ENCODE measurements at regions not wholly inside any gene's neighbourhood (a gene's known extent, or its start where the extent isn't known, plus 50 kb on each side); places are given as distances from the start of the nearest gene placed in this dataset.
"Not testable (repeated sequence)": the region's sequence is repeated elsewhere in the genome, so short reads cannot be mapped to it uniquely, and the experiment has no call there.

DNA sequence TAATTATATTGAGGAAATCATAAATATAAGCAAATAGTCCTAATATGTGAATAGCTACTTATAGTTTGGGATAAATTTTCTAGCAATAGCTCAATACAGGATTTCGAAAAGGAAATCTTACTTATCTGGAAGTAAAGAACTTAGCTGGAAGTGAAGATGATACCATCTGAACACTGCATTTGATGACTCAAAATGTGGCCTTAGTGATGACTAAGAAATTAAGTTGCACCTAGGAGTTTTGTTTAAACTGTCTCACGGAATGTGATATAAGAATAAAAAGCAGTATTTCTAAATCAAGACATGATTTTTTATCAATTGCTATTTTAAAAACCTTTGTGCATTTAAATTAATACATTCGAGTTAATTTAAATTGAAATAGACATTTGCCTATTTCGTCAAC lies 91.2 kb downstream of the EOMES start:
- peak; percentile 66 for DNase-seq (ENCODE audit: low read depth)

DNA sequence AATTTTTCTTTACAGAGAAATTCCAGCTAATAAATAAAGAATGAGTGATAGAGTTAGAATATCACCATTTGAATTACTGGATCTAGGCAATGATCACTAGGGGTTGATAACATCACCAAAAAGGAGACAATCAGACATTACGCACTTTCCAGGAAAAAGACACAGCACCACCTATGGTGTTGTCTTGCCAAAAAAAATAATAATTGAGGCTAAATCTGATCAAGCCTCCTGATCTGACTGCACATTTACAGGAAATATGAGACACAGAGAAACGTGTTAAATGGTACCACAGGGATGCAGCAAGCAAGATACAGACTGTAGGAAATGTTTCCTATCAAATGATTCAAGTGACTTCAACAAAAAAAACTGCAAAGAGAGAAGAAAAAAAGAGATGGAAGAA lies 92.8 kb downstream of the EOMES start:
- no peak for DNase-seq (ENCODE audit: low read depth)

DNA sequence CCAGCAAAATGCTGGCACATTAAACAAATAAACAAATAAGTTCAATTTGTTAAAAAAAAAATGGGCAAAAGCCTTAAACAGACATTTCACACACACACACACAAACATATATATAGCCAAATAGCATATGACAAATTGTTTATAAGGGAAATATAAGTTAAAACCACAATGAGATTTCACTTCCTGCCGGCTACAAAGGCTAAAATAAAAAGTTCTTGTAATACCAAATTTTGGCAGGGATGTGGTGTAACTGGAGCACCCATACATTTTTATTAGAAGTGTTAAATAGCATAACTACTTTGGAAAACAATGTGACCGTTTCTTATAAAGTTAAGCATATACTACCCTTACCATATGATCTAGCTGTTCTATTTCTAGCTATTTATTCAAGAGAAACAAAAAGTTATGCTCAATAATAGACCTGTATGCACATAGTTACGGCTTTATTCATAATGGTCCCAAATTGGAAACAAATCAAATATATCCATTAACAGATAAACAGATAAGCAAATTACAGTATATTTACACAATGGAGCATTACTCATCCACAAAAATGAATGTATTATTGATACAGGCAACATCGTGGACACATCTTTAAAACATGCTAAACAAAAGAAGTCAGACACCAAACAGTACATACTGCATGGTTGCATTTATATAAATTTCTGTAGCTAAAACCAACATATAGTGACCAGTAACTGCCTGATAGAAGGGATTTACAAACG lies 93.9 kb downstream of the EOMES start:
- DNase-seq (ENCODE audit: low read depth) = no peak

DNA sequence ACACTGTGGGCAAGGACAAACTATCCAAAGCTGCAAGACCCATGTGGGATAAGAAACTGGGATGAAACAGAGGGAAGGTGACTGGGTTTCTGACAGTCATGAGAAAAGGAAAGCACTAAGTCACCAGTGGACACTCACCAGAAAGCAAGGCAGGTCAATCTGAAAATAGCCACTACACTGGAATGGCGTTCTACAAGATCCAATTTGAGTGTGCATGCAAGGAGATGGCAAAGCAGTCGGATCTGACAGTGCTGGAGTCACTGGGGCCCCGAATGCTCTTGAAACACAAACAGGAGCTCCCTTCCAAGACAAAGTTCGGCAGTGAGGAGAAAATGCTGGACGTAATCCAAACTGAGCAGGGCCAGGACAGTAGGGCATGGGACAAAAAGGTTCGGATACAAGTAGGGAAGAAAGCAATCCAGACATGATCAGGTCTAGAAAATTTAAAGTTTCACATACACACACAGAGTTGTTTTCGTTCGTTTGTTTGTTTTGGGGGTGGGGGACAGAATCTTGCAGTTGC lies 95.5 kb downstream of the EOMES start:
- DNase-seq (ENCODE audit: low read depth) = no peak

DNA sequence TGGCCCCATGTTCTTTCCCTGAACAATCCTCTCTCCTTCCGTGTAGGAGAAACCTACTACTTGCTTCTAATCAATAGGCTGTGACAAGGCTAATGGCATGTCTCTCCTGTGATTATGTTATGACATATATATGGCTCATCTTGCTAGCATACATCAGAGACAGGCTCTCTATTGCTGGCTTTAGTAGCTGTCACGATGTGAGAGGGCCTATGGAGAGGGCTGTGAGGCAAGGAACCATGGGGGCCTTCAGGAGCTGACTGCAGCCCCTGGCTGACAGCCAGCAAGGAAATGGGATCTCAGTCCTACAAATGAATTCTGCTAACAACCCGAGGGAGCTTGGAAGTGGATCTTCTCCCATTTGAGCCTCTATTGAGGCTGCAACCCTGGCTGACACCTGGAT lies 96.3 kb downstream of the EOMES start:
- DNase-seq (ENCODE audit: low read depth) = no peak

DNA sequence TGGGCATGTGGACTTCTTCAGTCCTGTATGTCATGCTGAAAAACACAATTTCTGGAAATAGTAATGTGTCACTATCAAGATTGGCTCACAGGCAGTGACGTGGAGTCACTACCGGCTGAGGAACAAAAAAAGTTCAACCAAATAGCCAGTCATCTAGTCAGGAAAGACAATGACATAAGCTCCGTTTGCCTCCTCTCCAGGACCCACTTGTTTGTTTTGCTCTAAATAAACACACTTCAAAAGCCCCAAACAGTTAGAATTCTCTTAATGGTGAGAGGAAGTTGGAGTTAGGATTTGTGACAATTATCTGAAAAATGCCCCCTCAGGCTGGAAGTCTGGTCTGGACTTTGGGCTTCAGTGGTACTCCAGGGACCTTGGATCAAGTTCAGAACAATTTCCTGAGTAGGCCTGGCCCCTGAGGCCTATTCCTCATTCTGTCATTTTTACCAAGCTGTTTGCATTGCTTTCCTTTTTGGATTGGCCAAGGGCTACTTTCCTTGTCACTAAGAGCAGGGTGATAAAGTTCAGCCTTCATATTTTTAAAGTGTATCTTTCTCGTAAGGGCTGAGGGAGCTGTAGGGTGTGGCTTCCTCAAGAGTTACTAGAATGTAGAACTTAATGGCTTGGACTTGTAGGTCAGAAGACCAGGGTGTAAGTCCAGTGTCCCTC lies 98.9 kb downstream of the EOMES start:
- peak; percentile 86 for DNase-seq (ENCODE audit: low read depth)

DNA sequence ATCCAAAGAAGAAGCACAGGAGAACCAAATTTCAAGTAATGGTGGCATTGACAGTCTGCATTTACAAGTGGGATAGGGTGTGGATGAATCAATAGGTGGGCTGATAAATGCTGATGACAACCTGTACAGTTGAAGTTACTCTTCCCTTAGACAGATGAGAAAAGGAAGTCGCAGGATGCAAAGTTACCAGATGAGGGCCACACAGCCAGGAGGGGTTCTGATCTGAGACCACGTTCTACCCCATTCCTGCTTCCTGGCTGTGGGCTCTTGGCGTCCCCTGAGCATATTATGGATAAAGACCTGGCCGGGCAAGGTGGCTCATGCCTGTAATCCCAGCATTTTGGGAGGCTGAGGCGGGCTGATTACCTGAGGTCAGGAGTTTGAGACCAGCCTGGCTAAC lies 104.6 kb downstream of the EOMES start:
- DNase-seq (ENCODE audit: low read depth) = no peak

DNA sequence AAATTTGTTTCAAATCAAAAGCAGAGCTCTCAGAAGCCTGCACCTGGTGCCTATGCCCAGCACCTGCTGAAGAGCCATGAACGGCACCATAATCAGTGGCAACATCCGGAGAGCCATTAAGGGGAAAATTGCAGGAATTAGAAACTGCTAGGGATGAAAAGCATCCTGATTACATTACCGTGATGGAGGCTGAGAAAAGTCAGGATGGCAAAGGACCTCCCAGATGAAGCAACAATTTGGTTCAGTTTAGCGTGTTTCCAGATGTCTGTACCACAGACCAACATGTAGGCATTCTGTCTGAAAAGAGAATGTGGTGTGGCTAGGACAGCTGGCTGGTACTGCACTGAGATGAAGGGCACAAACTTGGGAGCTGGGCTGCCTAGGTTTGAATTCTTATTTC lies 106.1 kb downstream of the EOMES start:
- no peak for DNase-seq (ENCODE audit: low read depth)

DNA sequence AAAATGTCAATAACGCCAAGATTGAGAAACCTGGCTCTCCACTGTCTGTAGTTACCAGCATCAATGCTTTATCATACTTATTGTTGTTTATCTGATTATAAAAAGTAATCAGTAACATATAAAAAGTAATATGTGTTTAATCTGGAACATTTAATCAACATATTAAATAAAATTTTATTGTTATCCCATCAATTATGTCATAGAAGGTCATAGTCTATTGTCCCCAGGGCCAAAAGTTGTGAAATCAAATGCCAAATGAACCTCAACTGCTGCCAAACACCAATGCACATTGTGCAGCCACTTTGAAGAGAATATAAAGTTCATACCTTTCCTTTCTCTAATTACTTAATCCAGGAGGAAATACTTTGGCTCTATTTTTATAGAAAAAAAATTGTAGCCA lies 106.6 kb downstream of the EOMES start:
- no peak for DNase-seq (ENCODE audit: low read depth)

DNA sequence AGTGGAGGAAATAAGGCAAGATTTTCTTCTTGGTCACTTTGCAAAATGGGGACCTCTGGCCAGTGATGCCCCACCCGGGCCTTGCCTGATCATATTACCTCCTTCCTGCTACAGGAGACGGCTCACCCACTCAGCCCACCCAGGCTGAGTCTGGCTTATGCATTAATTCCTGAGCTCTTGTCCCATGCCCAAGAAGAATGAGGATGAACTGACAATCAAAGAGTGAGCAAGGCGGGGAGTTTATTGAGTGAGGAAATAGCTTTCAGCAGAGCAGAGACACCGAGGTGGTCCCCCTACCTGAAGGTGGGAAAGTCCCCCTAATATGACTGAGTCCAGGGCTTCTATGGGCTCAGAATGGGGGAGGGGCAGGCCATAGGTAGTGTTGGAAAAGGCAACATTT lies 107.5 kb downstream of the EOMES start:
- no peak for DNase-seq (ENCODE audit: low read depth)

DNA sequence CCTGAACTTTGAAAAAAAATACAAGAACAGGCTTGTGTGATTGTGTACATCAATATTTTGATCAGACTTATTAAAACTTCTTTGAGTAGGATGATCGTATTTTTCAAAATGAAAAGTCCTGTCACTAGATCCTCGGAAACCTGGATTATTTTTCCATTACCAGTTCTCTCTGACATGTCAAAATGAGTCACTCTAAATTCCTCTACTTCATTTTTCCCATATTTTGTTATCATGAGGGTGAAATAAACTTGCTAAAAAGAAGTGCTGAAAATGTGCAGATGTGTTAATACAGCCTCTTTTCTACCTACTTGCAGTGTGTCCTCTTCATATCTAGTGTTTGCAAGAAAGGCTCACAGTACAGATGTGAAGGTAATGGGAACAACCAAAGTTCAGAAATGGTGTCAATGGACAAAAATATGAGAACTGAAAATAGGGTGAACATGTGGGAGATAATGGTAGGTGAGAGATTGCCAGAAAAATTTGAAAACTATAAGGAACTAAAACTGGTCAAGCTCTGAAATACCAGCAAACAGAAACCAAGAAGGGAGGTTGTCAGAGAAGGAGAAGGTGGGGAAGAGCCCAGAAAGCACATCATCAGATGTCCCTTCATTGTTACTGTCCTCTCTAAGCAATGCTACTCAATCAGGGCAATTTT lies 108.2 kb downstream of the EOMES start:
- no peak for DNase-seq (ENCODE audit: low read depth)

DNA sequence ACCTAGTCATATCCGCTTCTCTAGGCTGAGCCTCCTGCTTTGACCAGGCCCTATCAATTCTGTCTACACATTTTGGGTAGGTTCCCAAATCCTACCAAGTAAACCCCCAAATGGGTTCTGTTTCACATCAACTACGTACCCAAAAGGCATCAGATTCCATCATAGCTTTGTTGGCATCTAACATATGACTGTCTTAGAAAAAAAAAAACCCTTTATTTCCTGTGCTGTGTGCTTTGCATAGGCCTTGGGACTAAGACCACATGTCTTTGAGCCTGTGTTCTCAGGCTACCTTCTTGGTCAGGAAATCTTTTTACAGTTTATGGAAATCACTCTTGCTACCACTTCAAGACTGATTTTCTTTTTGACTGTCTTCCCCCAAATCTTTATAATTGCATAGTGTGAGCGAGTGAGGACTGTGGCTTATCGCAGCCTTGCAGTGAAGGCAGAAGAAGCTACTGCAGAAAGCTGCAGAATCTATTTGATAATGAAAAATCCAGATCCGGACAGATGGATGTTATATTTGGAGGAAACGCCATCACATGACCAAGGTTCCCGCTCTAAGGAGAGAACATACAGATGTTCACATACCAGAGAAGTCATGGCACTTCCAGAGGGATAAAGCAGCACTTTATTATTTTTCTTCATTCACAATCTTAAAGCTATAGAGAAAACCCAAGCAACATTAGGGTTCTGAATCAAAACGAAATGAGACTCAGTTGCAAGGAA lies 111.2 kb downstream of the EOMES start:
- no peak for DNase-seq (ENCODE audit: low read depth)

DNA sequence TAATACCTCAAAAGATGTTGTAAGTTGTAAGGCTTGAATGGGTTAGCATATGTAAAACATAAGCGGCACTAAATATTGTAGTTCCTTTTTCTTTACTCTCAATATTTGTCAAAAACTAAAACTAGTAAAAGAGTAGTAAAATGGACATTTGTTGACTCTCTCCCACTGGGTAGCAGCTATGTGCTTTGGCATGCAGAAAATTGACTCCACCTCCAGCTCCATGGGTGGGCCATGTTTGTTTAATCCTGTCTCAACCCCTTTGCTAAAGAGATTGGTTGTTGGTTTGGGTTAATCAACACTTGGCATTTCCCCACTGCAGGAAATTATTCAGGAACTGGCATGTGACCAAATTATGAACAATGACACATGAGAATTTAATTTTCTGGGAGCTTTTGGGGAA lies 114.8 kb downstream of the EOMES start:
- DNase-seq (ENCODE audit: low read depth) = no peak

DNA sequence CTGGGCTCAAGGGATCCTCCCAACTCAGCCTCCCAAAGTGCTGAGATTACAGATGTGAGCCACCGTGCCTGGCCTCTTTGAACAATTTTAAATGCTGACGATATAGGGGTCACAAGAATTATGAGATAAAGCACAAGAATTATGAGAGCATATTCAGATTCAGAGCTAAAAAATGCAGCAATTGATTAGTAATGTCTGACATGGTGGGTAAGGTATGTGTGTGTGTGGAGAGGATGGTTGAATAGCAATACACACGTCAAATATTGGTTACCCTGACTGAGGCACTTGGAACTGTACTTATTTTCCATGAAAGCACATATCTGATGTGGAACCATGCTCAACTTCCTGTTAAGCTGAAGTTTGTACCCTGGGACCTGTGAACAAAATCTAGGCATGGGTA lies 115.6 kb downstream of the EOMES start:
- DNase-seq (ENCODE audit: low read depth) = no peak

DNA sequence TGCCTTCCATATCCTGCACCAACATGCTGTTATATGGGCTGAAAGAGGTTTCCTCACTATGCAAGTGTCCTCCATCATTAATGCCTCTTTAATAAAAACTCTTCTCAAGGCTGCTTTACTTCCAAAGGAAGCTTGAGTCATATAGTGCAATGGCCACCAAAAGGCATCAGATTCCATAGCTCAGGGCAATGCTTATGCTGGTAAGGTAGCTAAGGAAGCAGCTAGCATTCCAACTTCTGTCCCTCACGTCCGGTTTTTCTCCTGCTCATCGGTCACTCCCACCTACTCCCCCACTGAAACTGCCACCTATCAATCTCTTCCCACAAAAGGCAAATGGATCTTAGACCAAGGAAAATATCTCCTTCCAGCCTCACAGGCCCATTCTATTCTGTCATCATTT lies 117.1 kb upstream of the SLC4A7 start:
- DNase-seq (ENCODE audit: low read depth) = not testable (repeated sequence)

DNA sequence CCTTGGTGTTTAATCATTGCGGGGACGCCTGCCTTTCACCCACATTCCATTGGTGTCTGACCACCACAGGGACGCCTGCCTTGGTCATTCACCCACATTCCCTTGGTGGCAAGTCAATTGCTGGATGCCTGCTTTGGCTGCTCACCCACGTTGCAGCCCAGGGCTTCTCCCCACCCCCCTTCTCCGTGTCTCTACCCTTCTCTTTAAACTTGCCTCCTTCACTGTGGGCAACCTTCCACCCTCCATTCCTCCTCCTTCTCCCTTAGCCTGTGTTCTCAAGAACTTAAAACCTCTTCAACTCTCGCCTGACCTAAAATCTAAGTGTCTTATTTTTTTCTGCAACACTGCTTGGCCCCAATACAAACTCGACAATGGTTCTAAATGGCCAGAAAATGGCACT lies 115.6 kb upstream of the SLC4A7 start:
- DNase-seq (ENCODE audit: low read depth) = not testable (repeated sequence)

DNA sequence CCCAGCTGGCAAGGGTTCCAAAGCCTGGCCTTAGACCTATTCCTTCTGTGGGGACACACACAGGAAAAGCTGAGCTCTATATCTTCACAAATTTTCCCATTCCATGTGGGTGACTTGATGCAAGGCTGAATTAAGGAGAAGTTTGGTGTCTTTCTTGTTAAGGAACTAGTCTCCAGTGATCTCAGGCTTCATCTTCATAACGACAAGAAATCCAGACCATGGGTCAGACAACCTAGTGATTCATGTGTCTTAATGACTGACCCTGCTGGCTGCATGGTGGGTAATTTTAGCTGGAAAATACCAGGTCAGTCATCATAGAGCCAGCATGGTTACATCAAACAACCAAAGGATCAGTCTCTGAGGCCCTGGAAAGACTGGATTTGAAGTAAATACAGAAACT lies 112.7 kb upstream of the SLC4A7 start:
- peak; percentile 81 for DNase-seq (ENCODE audit: low read depth)

DNA sequence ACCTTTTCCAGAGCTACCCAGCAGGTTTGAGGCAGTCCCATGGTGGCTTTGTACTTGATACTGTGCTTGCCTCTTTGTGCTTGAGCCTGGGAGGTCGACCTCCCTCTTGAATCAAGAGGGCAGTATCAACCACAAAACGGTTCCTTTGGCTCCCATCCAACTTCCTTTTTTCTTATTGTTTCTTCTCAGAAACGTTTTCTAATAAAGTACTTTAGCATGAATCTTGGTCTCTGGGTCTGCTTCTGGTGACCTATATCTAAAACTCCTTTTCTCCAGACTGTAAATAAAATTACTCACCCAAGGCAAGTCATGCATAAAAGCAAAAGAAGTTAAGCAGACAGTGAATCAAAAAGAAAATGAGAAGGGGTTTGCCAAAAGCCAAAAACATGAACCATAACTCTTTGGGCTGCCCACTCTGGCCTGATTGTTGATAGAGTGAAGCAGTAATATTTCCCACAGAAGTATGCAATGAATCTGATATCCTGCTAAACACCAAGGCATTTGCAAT lies 112.2 kb upstream of the SLC4A7 start:
- peak; percentile 89 for DNase-seq (ENCODE audit: low read depth)

DNA sequence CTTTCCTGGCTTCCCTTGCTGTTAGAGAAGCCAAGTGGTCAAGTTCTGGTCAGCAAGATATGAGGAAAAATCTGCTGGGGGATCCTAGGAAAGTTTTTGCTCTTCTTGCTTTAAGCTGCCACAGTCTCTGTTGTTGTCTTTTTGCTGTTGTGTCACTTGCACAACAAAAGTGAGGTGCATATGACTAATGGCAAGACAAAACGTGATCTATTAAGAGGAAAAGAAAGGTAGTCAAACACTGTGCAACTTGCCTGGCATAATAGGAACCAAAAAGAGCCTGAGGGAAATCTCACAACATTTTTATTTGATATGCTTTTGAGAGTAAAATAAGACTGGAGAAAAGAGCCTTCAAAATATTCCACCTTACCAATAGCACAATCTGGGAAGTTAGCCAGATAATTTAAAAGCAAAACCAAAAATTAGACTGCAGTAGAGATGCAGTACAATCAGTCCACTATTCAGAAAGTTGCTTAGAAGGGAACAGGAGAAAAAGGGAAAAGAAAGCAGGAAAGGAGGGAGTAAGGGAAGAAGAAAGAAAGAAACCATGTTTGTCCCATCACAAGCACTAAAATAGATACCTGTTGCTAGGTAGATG lies 110.0 kb upstream of the SLC4A7 start:
- peak; percentile 68 for DNase-seq (ENCODE audit: low read depth)

DNA sequence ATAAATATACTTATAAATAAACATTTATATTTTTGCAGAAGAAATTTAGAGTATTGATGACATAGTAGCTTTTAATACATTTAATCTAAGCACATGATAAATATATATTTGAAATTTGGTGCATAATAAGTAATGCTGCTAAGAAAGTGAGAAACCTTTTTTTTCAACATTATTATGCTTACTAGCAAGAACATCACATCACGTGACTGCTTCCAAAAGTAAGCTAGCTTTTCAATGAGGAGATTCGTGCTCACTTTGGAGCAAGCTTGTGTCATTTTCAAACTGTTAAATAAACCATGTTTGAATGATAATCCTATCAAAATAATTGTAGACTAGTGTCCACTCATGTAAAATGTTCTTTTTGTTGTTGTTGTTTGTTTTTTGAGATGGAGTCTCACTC lies 109.0 kb upstream of the SLC4A7 start:
- DNase-seq (ENCODE audit: low read depth) = no peak

DNA sequence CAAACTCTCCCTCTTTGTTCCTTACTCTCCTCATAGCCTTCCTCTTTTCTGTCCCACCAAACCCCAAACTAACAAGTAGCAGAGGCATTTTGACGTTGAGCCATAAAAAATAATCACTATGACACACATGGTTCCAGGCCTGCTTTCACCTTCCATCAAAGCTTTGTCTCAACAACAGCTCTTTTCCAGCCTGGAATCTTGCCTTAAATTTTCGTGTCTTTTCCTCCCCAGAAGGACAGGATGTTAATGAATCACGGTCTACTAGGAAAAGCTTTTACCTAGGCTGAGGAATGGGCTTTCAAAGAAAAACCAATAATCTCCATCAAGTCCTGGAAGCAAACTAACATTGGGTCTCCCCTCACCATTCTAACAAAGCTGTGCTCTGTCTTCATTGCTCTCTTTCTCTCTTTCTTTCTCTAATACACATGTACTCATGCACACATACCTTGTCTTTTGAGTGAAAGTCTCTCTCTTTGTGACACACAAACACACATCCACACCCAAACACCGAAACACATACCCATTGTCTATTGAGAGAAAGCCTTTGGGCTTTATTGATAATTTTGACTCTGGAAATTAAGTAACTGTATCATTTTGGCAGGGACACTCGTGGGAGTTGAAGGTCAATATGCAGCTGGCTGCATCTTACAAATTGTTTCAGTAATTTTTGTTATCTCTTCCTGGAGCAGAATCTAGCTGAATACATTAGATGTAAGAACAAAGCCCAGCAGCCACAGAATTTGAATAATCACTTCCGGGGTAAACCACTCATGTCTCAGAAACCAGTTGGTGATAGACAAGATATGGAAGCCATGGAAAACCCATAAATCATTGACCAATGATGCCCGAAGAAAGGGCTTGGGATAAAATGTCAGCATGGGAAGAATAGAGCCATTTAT lies 107.4 kb upstream of the SLC4A7 start:
- DNase-seq (ENCODE audit: low read depth) = peak; percentile 47
